ENCODE measurements at regions not wholly inside any gene's neighbourhood (a gene's known extent, or its start where the extent isn't known, plus 50 kb on each side); places are given as distances from the start of the nearest gene placed in this dataset.

DNA sequence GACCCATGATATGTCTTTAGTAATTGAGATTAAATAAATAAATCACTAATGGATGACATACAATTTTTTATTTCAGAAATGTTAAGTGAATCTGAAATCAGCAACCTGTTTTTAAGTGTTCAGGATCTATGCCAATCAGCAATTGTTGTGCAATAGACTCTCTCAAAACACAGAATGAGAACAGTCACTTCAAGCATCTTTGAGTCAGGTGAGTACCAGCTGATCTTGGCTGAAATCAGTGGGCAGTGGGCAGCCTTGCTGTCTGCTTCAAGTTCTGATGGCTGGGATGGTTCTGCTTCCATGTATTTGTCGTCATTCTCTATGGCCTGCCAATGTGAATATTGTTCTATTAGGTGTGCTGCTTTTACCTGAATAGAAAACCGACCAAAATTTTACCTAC is 82.3 kb upstream of the NRG3 start:
- in situ Hi-C loops (cut with HindIII; ENCODE audit: extremely low pct_ligation_motif_present, low pct_unique_long_range_greater_than_20kb): no loop called here
- FAIRE-seq (no peak), ATAC-seq (no peak), DNase-seq (ENCODE audit: low spot score) (no peak)
- intact Hi-C loops (cut with micrococcal nuclease; ENCODE audit: unreplicated experiment): no loop called here
- no peaks in the 10 kb centered on the region for H3K27me3 ChIP-seq (ENCODE audit: control insufficient read depth in 1 of 2, insufficient read depth in 2 of 2, low read length in 2 of 2)
- ChIA-PET POLR2A (no interaction called here), CTCF (ENCODE audit: low intra/inter-chr PET ratio, low total read pairs) (no interaction called here)
- peak; percentile 58; the same call in 1 of the 2 replicates for TF ChIP-seq CEBPB (IDR thresholded peaks at IDR 0.05; ENCODE audit: borderline replicate concordance, low read depth, low read length)
- TF ChIP-seq, protein P1, sequence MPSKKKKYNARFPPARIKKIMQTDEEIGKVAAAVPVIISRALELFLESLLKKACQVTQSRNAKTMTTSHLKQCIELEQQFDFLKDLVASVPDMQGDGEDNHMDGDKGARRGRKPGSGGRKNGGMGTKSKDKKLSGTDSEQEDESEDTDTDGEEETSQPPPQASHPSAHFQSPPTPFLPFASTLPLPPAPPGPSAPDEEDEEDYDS (CRISPR knock-in tag; IDR thresholded peaks at IDR 0.05): no peak
- H3K4me3 ChIP-seq (replicated peaks in 1 of 3; ENCODE audit: insufficient read depth in 1 of 3, low read depth in 2 of 3, low read length in 3 of 3): no peak overlapping the region
- H4K20me1 ChIP-seq (ENCODE audit: insufficient read depth, low read length): no peaks in the 10 kb centered on the region
- H3K79me2 ChIP-seq (ENCODE audit: insufficient read depth, low read length): no peaks in the 10 kb centered on the region
- no peaks in the 10 kb centered on the region for H3K36me3 ChIP-seq (replicated peaks in 1 of 2; ENCODE audit: control insufficient read depth in 1 of 2, insufficient read depth in 2 of 2, low read length in 2 of 2)
- H3K4me1 ChIP-seq (ENCODE audit: insufficient read depth, low read length): no peaks in the 10 kb centered on the region
- no peak overlapping the region for H3K27ac ChIP-seq (ENCODE audit: extremely low read length, insufficient read depth, low read length)
- no peak overlapping the region for H3K9ac ChIP-seq (ENCODE audit: insufficient read depth, low read depth, low read length)
- WGBS (ENCODE audit: low lambda C conversion rate): 0% methylated on average over 2 of the region's 2 CpGs
- H2AFZ ChIP-seq (ENCODE audit: low read length): no peak overlapping the region
- BruUV-seq (replicated peaks): no TSS peak
- H3K4me2 ChIP-seq (ENCODE audit: low read depth, low read length): no peak overlapping the region
- peaks cover 73% of the 10 kb centered on the region for H3K9me3 ChIP-seq (ENCODE audit: low read length)

DNA sequence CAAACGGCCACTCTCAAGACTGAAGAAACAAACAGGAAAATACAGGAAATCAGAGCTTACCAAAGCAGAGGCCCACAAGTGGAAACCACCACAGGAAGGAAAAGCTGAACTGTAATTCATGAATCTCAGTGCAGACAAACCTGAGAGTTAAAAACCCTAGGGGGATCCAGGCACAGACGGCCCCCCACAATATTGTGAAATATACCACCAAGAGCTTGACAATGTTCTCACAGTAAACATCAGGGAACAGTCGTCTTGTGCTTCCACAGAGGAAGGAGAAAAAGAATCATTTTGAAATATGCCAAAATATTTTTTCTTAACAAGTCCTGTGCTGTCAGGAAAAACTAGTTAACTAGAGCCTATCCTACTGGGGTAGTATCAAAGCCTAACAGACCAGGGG is 68.2 kb upstream of the NRG3 start:
- DNase-seq (ENCODE audit: low spot score) (no peak), ATAC-seq (no peak), FAIRE-seq (no peak)
- 3% methylated on average over 3 of the region's 3 CpGs for WGBS (ENCODE audit: low lambda C conversion rate)
- Histone ChIP-seq H3K9ac (ENCODE audit: insufficient read depth, low read depth, low read length) (no peak overlapping the region), H2AFZ (ENCODE audit: low read length) (no peak overlapping the region), H3K27me3 (ENCODE audit: control insufficient read depth in 1 of 2, insufficient read depth in 2 of 2, low read length in 2 of 2) (no peaks in the 10 kb centered on the region), H3K4me3 (replicated peaks in 1 of 3; ENCODE audit: insufficient read depth in 1 of 3, low read depth in 2 of 3, low read length in 3 of 3) (no peak overlapping the region), H3K4me1 (ENCODE audit: insufficient read depth, low read length) (no peaks in the 10 kb centered on the region), H3K9me3 (ENCODE audit: low read length) (peaks cover 93% of the 10 kb centered on the region), H4K20me1 (ENCODE audit: insufficient read depth, low read length) (no peaks in the 10 kb centered on the region), H3K4me2 (ENCODE audit: low read depth, low read length) (no peak overlapping the region), H3K27ac (ENCODE audit: extremely low read length, insufficient read depth, low read length) (no peak overlapping the region), H3K36me3 (replicated peaks in 1 of 2; ENCODE audit: control insufficient read depth in 1 of 2, insufficient read depth in 2 of 2, low read length in 2 of 2) (no peaks in the 10 kb centered on the region), H3K79me2 (ENCODE audit: insufficient read depth, low read length) (no peaks in the 10 kb centered on the region)
- ChIA-PET CTCF (ENCODE audit: low intra/inter-chr PET ratio, low total read pairs) (no interaction called here), POLR2A (no interaction called here)
- no TSS peak for BruUV-seq (replicated peaks)
- TF ChIP-seq SSRP1 (CRISPR knock-in tag; IDR thresholded peaks at IDR 0.05) (no peak), CEBPB (IDR thresholded peaks at IDR 0.05; ENCODE audit: borderline replicate concordance, low read depth, low read length) (0 out of 2 replicates have a peak, but pooled peaks have one; percentile 9)
- intact Hi-C loops (cut with micrococcal nuclease; ENCODE audit: unreplicated experiment) (no loop called here), in situ Hi-C loops (cut with HindIII; ENCODE audit: extremely low pct_ligation_motif_present, low pct_unique_long_range_greater_than_20kb) (no loop called here)

Measured in HepG2 (cell line).